PC-9 (cell line): ENCODE measurements at regions not wholly inside any gene's neighbourhood (a gene's known extent, or its start where the extent isn't known, plus 50 kb on each side); places are given as distances from the start of the nearest gene placed in this dataset.

Experiments used
- BruUV-seq: library from RNA; stranded (reverse); fragments of 400-500 nt; replicated peaks from 2 replicates; lab custom pipeline; 2021; lab: Mats Ljungman, UMichigan
- CTCF ChIA-PET: fragments of 300-600 bp; sonication (Branson Sonifier 250); formaldehyde crosslinking; loops from one replicate; lab custom pipeline; 2022; ENCODE audit warnings: antibody characterized with exemption; lab: Charles Lee
- POLR2A ChIA-PET: fragments of 300-600 bp; sonication (Branson Sonifier 250); formaldehyde crosslinking; loops from one replicate; lab custom pipeline; 2022; ENCODE audit warnings: antibody characterized with exemption; ENCODE audit not compliant: unreplicated experiment; lab: Charles Lee
- DNase-seq, 2 experiments: peaks; one replicate each; pipeline versions ENCODE4 v3.0.0 to v3.0.0-alpha.2; 2015 to 2022; ENCODE audit warnings: mixed read lengths in 1 of 2
- H2AFZ ChIP-seq: fragments of 200-600 bp; sonication (generic); 2 replicates; pipeline ENCODE4 v1.8.1; 2017; ENCODE audit warnings: antibody characterized with exemption
- H3F3A ChIP-seq: fragments of 200-600 bp; sonication (generic); 2 replicates; pipeline ENCODE4 v1.8.1; 2017; ENCODE audit warnings: antibody characterized with exemption, mild to moderate bottlenecking, low read depth; ENCODE audit not compliant: insufficient read depth
- H3K27ac ChIP-seq: fragments of 200-600 bp; sonication (generic); 2 replicates; pipeline ENCODE4 v1.6.1; 2016; ENCODE audit warnings: mixed run types
- H3K27me3 ChIP-seq: fragments of 200-600 bp; sonication (generic); 2 replicates; pipeline ENCODE4 v1.6.1; 2016; ENCODE audit warnings: low read depth, mixed run types; ENCODE audit not compliant: insufficient read depth
- H3K36me3 ChIP-seq: fragments of 200-600 bp; sonication (generic); 2 replicates; pipeline ENCODE4 v1.6.1; 2016; ENCODE audit warnings: low read depth, mixed run types
- H3K4me1 ChIP-seq: fragments of 200-600 bp; sonication (generic); replicated peaks from 2 replicates; pipeline ENCODE4 v1.6.1; 2016; ENCODE audit warnings: mixed run types; ENCODE audit not compliant: insufficient read depth
- H3K4me2 ChIP-seq: fragments of 200-600 bp; sonication (generic); 2 replicates; pipeline ENCODE4 v1.6.1; 2017; ENCODE audit warnings: mixed run types
- H3K4me3 ChIP-seq: fragments of 200-600 bp; sonication (generic); 2 replicates; pipeline ENCODE4 v1.6.1; 2016; ENCODE audit warnings: mixed run types
- H3K79me2 ChIP-seq: fragments of 200-600 bp; sonication (generic); 2 replicates; pipeline ENCODE4 v1.6.1; 2017; ENCODE audit warnings: low read depth, mixed run types
- H3K9me2 ChIP-seq: fragments of 200-600 bp; sonication (generic); 2 replicates; pipeline ENCODE4 v1.8.1; 2017; ENCODE audit warnings: mild to moderate bottlenecking; ENCODE audit not compliant: insufficient read depth
- H3K9me3 ChIP-seq: fragments of 200-600 bp; sonication (generic); 2 replicates; pipeline ENCODE4 v1.8.1; 2016; ENCODE audit warnings: low read depth; ENCODE audit not compliant: insufficient read depth
- H4K20me1 ChIP-seq: fragments of 200-600 bp; sonication (generic); 2 replicates; pipeline ENCODE4 v1.8.1; 2017; ENCODE audit not compliant: insufficient read depth
- CTCF ChIP-seq: fragments of 200-600 bp; sonication (generic); conservative IDR thresholded peaks from 2 replicates; pipeline ENCODE4 v1.6.1; 2017; ENCODE audit warnings: mixed run types, antibody characterized with exemption, mild to moderate bottlenecking, moderate library complexity
- EZH2 ChIP-seq: fragments of 200-600 bp; sonication (generic); IDR thresholded peaks from 2 replicates; pipeline ENCODE4 v1.8.0; 2017; ENCODE audit warnings: antibody characterized with exemption, low read depth
- intact Hi-C: fragments of 100-400 bp; cut with micrococcal nuclease; formaldehyde crosslinking; loops from one replicate; pipeline ENCODE4 v1.10.0; 2022; ENCODE audit not compliant: unreplicated experiment

GRCh38 chr3:64901522-64901885 lies 213.7 kb upstream of the ADAMTS9 start:
- Histone ChIP-seq H3K4me3 (no peak overlapping the region), H3F3A (no peaks in the 10 kb centered on the region), H3K4me2 (no peak overlapping the region), H3K9me3 (no peaks in the 10 kb centered on the region), H4K20me1 (no peaks in the 10 kb centered on the region), H3K9me2 (no peaks in the 10 kb centered on the region), H3K27ac (no peak overlapping the region), H3K27me3 (no peaks in the 10 kb centered on the region), H3K36me3 (no peaks in the 10 kb centered on the region), H3K79me2 (no peaks in the 10 kb centered on the region), H2AFZ (no peak overlapping the region), H3K4me1 (no peaks in the 10 kb centered on the region)
- no TSS peak for BruUV-seq
- TF ChIP-seq EZH2 (no peak), CTCF (no peak)
- intact Hi-C loops: no loop called here
- no peak for DNase-seq
- POLR2A ChIA-PET: no interaction called here
- CTCF ChIA-PET: interaction anchor here (0.6 kb wide), 1 partner anchor 345 kb away, joined by 3 read pairs; no protein-coding TSS in a partner anchor

- ChIA-PET CTCF (interaction anchor here (0.6 kb wide), 1 partner anchor 344 kb away, joined by 3 read pairs; no protein-coding TSS in a partner anchor), POLR2A (no interaction called here)
- no peaks in the 10 kb centered on the region for H3K9me3 ChIP-seq
- no peaks in the 10 kb centered on the region for H3K4me1 ChIP-seq
- no peaks in the 10 kb centered on the region for H3K79me2 ChIP-seq
- no peak overlapping the region for H3K4me3 ChIP-seq
- TF ChIP-seq EZH2 (no peak), CTCF (no peak)
- no peaks in the 10 kb centered on the region for H3K9me2 ChIP-seq
- no peaks in the 10 kb centered on the region for H3K36me3 ChIP-seq
- no peaks in the 10 kb centered on the region for H3F3A ChIP-seq
- H3K4me2 ChIP-seq: no peak overlapping the region
- no peaks in the 10 kb centered on the region for H4K20me1 ChIP-seq
- H3K27me3 ChIP-seq: no peaks in the 10 kb centered on the region
- no TSS peak for BruUV-seq
- H3K27ac ChIP-seq: no peak overlapping the region
- intact Hi-C loops: no loop called here
- H2AFZ ChIP-seq: no peak overlapping the region
- DNase-seq: no peak
Measured at GRCh38 chr3:64900617-64901521, 213.1 kb upstream of the ADAMTS9 start.

- Histone ChIP-seq H3K27me3 (no peaks in the 10 kb centered on the region), H3K36me3 (no peaks in the 10 kb centered on the region), H3F3A (no peaks in the 10 kb centered on the region), H3K4me2 (no peak overlapping the region), H2AFZ (no peak overlapping the region), H4K20me1 (no peaks in the 10 kb centered on the region), H3K9me2 (no peaks in the 10 kb centered on the region), H3K79me2 (no peaks in the 10 kb centered on the region), H3K4me3 (no peak overlapping the region), H3K27ac (no peak overlapping the region), H3K4me1 (no peaks in the 10 kb centered on the region), H3K9me3 (no peaks in the 10 kb centered on the region)
- BruUV-seq: no TSS peak
- intact Hi-C loops: no loop called here
- ChIA-PET POLR2A (no interaction called here), CTCF (no interaction called here)
- TF ChIP-seq CTCF (no peak), EZH2 (no peak)
- no peak for DNase-seq
Measured at GRCh38 chr3:64900156-64900555, 212.4 kb upstream of the ADAMTS9 start.
